ENCODE measurements at regions not wholly inside any gene's neighbourhood (a gene's known extent, or its start where the extent isn't known, plus 50 kb on each side); places are given as distances from the start of the nearest gene placed in this dataset.

DNA sequence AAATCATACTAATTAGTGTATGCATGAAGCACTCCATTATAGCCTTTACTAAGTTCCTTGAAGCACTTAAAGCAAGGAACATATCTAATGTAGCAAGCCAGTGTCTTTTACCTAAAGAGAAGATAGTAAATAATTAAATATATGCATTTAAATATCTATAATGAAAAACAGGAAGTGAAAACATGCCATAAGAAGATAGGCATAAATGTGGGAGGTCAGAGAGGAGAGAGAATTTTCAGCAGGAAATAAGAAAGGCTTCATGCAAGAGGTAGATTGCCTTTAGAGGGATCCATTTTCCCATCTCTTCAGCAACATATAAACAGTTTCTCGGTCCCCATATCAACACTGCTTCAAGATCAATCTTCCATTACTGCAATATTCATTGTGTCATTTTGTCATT is 599.8 kb downstream of the FRK start:
- dilution Hi-C loops (cut with MboI; ENCODE audit: extremely low pct_ligation_motif_present, low sequenced_read_pairs): no loop called here

DNA sequence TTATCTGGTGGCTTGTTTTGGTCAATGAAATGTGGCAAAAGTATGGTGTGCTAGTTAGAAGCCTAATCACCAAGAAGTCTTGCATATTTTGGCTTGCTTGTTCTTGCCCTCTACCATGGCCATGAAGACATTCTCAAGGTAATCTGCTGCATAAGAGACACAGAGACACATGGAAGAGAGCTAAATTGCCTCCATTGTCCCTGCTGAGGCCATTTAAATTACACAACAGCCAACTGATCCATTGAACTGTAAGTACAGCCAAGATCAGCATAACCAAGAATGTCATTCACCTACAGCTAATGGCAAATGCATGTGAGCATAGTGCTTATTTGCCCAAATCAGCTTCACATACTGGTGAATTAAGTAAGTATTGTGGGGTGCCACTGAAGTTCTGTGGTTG is 603.8 kb downstream of the FRK start:
- Histone ChIP-seq H3K4me3 (replicated peaks in 1 of 3; ENCODE audit: insufficient read depth in 1 of 3, low read depth in 1 of 3, low read length in 3 of 3) (no peak overlapping the region), H3K9me3 (replicated peaks; ENCODE audit: control insufficient read depth, insufficient read depth, low read length) (no peaks in the 10 kb centered on the region), H3K36me3 (ENCODE audit: control insufficient read depth in 2 of 2, extremely low read depth in 1 of 2, insufficient read depth in 2 of 2, low read length in 2 of 2) (no peaks in the 10 kb centered on the region), H3K9ac (replicated peaks; ENCODE audit: extremely low read depth, insufficient read depth, low read length) (no peak overlapping the region), H3K4me2 (ENCODE audit: insufficient read depth, low read length) (no peak overlapping the region), H3K27me3 (ENCODE audit: control insufficient read depth in 2 of 2, insufficient read depth in 2 of 2, low read length in 2 of 2) (no peaks in the 10 kb centered on the region), H3K4me1 (ENCODE audit: control insufficient read depth, extremely low read depth, insufficient read depth, low read length) (no peaks in the 10 kb centered on the region), H3K9me1 (replicated peaks; ENCODE audit: control insufficient read depth, extremely low read depth, insufficient read depth, low read length) (no peaks in the 10 kb centered on the region), H4K20me1 (replicated peaks; ENCODE audit: control insufficient read depth, extremely low read depth, insufficient read depth, low read length) (no peaks in the 10 kb centered on the region), H3K27ac (ENCODE audit: insufficient read depth, low read depth, low read length) (no peak overlapping the region), H2AFZ (ENCODE audit: low read depth, low read length) (no peak overlapping the region), H3K79me2 (ENCODE audit: control insufficient read depth, insufficient read depth, low read length) (no peaks in the 10 kb centered on the region)
- dilution Hi-C loops (cut with MboI; ENCODE audit: extremely low pct_ligation_motif_present, low sequenced_read_pairs): no loop called here
- intact Hi-C loops (cut with micrococcal nuclease): no loop called here
- no peak for TF ChIP-seq JUN (IDR thresholded peaks at IDR 0.05; ENCODE audit: borderline replicate concordance, insufficient read depth, insufficient read length, low read depth)
- BruUV-seq (replicated peaks): no TSS peak
- POLR2A ChIA-PET: no interaction called here
- DNase-seq (ENCODE audit: low read depth, low spot score): no peak
- CTCF ChIA-PET: no interaction called here
- FAIRE-seq: no peak

More for the DNA sequence above, 599.8 kb downstream of the FRK start:
- Histone ChIP-seq H2AFZ (ENCODE audit: low read depth, low read length) (no peak overlapping the region), H3K9me1 (replicated peaks; ENCODE audit: control insufficient read depth, extremely low read depth, insufficient read depth, low read length) (no peaks in the 10 kb centered on the region), H4K20me1 (replicated peaks; ENCODE audit: control insufficient read depth, extremely low read depth, insufficient read depth, low read length) (no peaks in the 10 kb centered on the region), H3K27me3 (ENCODE audit: control insufficient read depth in 2 of 2, insufficient read depth in 2 of 2, low read length in 2 of 2) (no peaks in the 10 kb centered on the region), H3K4me1 (ENCODE audit: control insufficient read depth, extremely low read depth, insufficient read depth, low read length) (no peaks in the 10 kb centered on the region), H3K4me2 (ENCODE audit: insufficient read depth, low read length) (no peak overlapping the region), H3K27ac (ENCODE audit: insufficient read depth, low read depth, low read length) (no peak overlapping the region), H3K36me3 (ENCODE audit: control insufficient read depth in 2 of 2, extremely low read depth in 1 of 2, insufficient read depth in 2 of 2, low read length in 2 of 2) (no peaks in the 10 kb centered on the region), H3K9me3 (replicated peaks; ENCODE audit: control insufficient read depth, insufficient read depth, low read length) (no peaks in the 10 kb centered on the region), H3K79me2 (ENCODE audit: control insufficient read depth, insufficient read depth, low read length) (no peaks in the 10 kb centered on the region), H3K4me3 (replicated peaks in 1 of 3; ENCODE audit: insufficient read depth in 1 of 3, low read depth in 1 of 3, low read length in 3 of 3) (no peak overlapping the region), H3K9ac (replicated peaks; ENCODE audit: extremely low read depth, insufficient read depth, low read length) (no peak overlapping the region)
- POLR2A ChIA-PET: no interaction called here
- CTCF ChIA-PET: no interaction called here
- intact Hi-C loops (cut with micrococcal nuclease): no loop called here
- FAIRE-seq: no peak
- no peak for TF ChIP-seq MYC (IDR thresholded peaks at IDR 0.05; ENCODE audit: low read depth, low read length)
- no peak for TF ChIP-seq FOS (IDR thresholded peaks at IDR 0.05; ENCODE audit: borderline replicate concordance, insufficient read depth, low read length)
- no peak for TF ChIP-seq POLR2AphosphoS5 (IDR thresholded peaks at IDR 0.05; ENCODE audit: insufficient read depth, low read depth, low read length)
- TF ChIP-seq GATA2 (IDR thresholded peaks at IDR 0.05; ENCODE audit: insufficient read depth, insufficient read length, low read depth, low read length): no peak
- no TSS peak for BruUV-seq (replicated peaks)
- no peak for DNase-seq (ENCODE audit: low read depth, low spot score)
